T-helper 1 cell treated with Interleukin-12 subunit alpha and Interleukin-12 subunit beta and Interleukin-4 antibody, amounts not matched to agents 30 μg/mL and 1 μg/mL, for 36 hours (primary cell): ENCODE measurements at regions not wholly inside any gene's neighbourhood (a gene's known extent, or its start where the extent isn't known, plus 50 kb on each side); places are given as distances from the start of the nearest gene placed in this dataset.

ENCODE experiments used
- H3K27ac Mint-ChIP-seq: one replicate; pipeline ENCODE4 v1.8.0; 2021; ENCODE audit warnings: mild to moderate bottlenecking, mixed read lengths
- H3K27me3 Mint-ChIP-seq: one replicate; pipeline ENCODE4 v1.8.0; 2021; ENCODE audit warnings: low read depth, mixed read lengths
- H3K36me3 Mint-ChIP-seq: one replicate; pipeline ENCODE4 v1.8.0; 2021; ENCODE audit warnings: low read depth, mixed read lengths
- H3K4me1 Mint-ChIP-seq: one replicate; pipeline ENCODE4 v1.8.0; 2021; ENCODE audit warnings: low read depth, mixed read lengths
- H3K4me3 Mint-ChIP-seq: one replicate; pipeline ENCODE4 v1.8.0; 2021; ENCODE audit warnings: mild to moderate bottlenecking, moderate library complexity, mixed read lengths
- H3K9me3 Mint-ChIP-seq: one replicate; pipeline ENCODE4 v1.8.0; 2021; ENCODE audit warnings: mixed read lengths

- Mint-ChIP-seq H3K27me3 (no peaks in the 10 kb centered on the region), H3K27ac (no peak overlapping the region), H3K36me3 (no peaks in the 10 kb centered on the region), H3K4me1 (no peaks in the 10 kb centered on the region), H3K4me3 (no peak overlapping the region), H3K9me3 (peaks cover 29% of the 10 kb centered on the region)
These were observed 871.1 kb upstream of the SLIT2 start for GRCh38 chr4:19380600-19380999.

DNA sequence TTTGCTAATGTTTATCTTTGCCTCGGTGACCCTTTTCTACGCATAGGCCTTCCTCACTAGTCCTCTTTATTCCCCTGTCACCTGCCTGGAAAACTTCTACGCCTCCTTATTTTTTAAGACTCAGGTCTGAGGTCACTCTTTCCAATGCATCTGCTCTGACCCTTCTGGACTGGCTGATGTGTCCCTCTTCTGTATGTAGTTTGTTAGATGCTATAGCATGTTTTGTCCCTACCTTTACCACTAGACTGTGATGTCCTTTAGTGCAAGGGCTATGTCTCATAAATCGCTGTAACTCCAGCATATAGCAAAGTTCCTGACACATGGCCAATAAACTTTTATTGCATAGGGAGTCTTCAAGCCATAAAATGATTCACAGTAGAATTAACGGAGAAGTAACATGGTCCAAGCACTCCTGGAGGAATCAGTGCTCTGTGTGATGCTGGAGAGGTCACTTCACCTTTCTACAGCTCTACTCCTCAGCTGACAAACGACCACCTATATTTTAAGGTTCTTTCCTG is 872.5 kb upstream of the SLIT2 start:
- H3K9me3 Mint-ChIP-seq, result peaks cover 21% of the 10 kb centered on the region
- H3K4me1 Mint-ChIP-seq, result no peaks in the 10 kb centered on the region
- no peak overlapping the region for H3K4me3 Mint-ChIP-seq
- H3K36me3 Mint-ChIP-seq, result no peaks in the 10 kb centered on the region
- H3K27ac Mint-ChIP-seq, result no peak overlapping the region
- H3K27me3 Mint-ChIP-seq, result no peaks in the 10 kb centered on the region

- H3K9me3 Mint-ChIP-seq, result no peaks in the 10 kb centered on the region
- no peaks in the 10 kb centered on the region for H3K36me3 Mint-ChIP-seq
- H3K4me3 Mint-ChIP-seq, result no peak overlapping the region
- no peak overlapping the region for H3K27ac Mint-ChIP-seq
- H3K27me3 Mint-ChIP-seq, result no peaks in the 10 kb centered on the region
- no peaks in the 10 kb centered on the region for H3K4me1 Mint-ChIP-seq
These were observed 875.8 kb upstream of the SLIT2 start for GRCh38 chr4:19375931-19376330.

DNA sequence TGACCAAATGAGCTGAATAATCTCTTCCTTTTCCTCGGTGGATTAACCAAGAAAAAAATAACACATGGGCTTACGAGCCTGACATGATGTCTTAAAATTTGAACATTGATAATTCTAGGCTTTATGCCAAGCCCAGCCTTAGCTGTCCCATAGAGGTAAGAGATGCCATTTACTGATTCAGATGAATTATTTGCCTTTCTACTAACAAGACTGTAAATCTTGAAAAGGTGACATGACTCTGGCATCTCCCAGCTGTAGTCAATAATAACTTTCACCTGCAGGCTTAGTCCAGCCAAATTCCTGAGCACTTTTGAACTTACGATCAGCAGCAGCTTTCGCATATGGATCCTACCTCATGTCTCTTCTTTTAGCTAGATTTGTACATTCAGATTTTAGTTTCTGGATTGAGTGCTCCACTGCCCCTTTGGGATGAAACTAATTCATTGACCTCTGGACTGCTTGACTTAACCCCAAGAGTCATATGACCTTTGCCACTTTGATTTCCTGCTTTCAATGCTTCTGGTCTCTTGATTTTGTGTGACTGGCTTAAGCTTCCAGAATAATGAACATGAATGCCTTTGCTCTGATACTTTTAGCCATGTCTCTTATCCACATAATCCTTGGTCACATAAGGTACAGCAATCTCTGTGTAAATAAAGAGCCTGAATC is 876.4 kb upstream of the SLIT2 start:
- Mint-ChIP-seq H3K27me3 (no peaks in the 10 kb centered on the region), H3K4me3 (no peak overlapping the region), H3K36me3 (no peaks in the 10 kb centered on the region), H3K4me1 (no peaks in the 10 kb centered on the region), H3K27ac (no peak overlapping the region), H3K9me3 (no peaks in the 10 kb centered on the region)

DNA sequence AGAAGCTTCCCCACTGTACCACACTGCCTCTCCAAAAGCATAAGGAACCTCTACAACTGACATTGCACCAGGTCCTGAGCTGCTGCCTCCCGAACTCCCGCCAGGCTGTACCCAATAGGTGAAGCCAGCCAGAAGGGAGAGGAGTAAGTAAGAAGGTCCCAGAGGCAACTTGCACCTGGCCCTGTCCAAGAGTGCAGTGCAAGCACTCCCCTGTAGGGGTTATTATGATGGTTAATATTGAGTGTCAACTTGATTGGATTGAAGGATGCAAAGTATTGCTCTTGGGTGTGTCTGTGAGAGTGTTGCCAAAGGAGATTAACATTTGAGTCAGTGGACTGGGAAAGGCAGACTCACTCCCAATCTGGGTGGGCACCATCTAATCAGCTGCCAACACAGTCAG is 879.3 kb upstream of the SLIT2 start:
- no peaks in the 10 kb centered on the region for H3K4me1 Mint-ChIP-seq
- no peak overlapping the region for H3K27ac Mint-ChIP-seq

GRCh38 chr4:19368800-19369199 is 882.9 kb upstream of the SLIT2 start:
- H3K27me3 Mint-ChIP-seq, result no peaks in the 10 kb centered on the region
- no peaks in the 10 kb centered on the region for H3K36me3 Mint-ChIP-seq
- no peaks in the 10 kb centered on the region for H3K4me1 Mint-ChIP-seq
- no peak overlapping the region for H3K27ac Mint-ChIP-seq
- peaks cover 3% of the 10 kb centered on the region for H3K9me3 Mint-ChIP-seq
- H3K4me3 Mint-ChIP-seq, result no peak overlapping the region

More for the DNA sequence above, 879.3 kb upstream of the SLIT2 start:
- Mint-ChIP-seq H3K27me3 (no peaks in the 10 kb centered on the region), H3K36me3 (no peaks in the 10 kb centered on the region), H3K4me3 (no peak overlapping the region), H3K9me3 (peaks cover 3% of the 10 kb centered on the region)

- H3K27me3 Mint-ChIP-seq, result no peaks in the 10 kb centered on the region
- no peaks in the 10 kb centered on the region for H3K4me1 Mint-ChIP-seq
- peaks cover 3% of the 10 kb centered on the region for H3K9me3 Mint-ChIP-seq
- H3K36me3 Mint-ChIP-seq, result no peaks in the 10 kb centered on the region
- H3K4me3 Mint-ChIP-seq, result no peak overlapping the region
- H3K27ac Mint-ChIP-seq, result no peak overlapping the region
These were observed 884.8 kb upstream of the SLIT2 start for GRCh38 chr4:19366916-19367315.

DNA sequence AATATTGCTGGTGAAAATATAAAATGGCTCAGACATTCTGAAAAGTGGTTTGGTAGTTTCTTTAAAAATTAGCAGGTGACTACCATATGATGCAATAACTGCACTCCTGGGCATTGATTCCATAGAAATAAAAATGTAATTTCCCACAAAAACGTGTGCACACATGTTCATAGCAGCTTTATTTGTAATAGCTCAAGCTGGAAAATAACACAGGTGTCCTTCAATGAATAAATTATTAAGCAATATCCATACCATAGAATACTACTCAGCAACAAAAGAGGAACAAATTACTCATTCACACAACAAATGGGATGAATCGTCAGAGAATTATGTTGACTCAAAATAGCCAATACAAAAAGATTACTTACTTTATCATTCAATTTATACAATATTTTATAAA is 893.7 kb upstream of the SLIT2 start:
- Mint-ChIP-seq H3K27me3 (no peaks in the 10 kb centered on the region), H3K36me3 (no peaks in the 10 kb centered on the region)

GRCh38 chr4:19349416-19349815 is 902.3 kb upstream of the SLIT2 start:
- Mint-ChIP-seq H3K4me3 (no peak overlapping the region), H3K9me3 (peaks cover 13% of the 10 kb centered on the region), H3K4me1 (no peaks in the 10 kb centered on the region), H3K27me3 (no peaks in the 10 kb centered on the region), H3K36me3 (no peaks in the 10 kb centered on the region), H3K27ac (no peak overlapping the region)

More for the DNA sequence above, 893.7 kb upstream of the SLIT2 start:
- Mint-ChIP-seq H3K9me3 (peaks cover 6% of the 10 kb centered on the region), H3K4me3 (no peak overlapping the region), H3K4me1 (no peaks in the 10 kb centered on the region), H3K27ac (no peak overlapping the region)

DNA sequence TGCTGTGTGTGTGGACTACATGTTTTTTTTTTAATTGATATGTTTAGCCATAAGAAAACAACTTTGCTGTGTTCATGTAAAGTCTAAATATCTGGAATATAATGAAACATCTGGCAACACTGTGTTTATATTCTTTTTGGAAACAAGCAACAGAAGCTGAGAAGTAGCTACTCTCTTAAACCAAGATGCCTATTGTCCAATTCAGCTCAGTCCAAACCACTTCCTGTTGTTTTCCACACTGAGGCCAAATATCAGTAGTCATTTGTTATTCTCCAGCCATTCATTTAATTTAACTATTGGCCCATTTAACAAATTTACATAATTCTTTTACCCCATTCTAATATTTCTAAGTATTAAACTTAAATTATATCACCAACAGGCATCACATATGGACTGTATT is 903.0 kb upstream of the SLIT2 start:
- no peak overlapping the region for H3K4me3 Mint-ChIP-seq
- no peak overlapping the region for H3K27ac Mint-ChIP-seq
- H3K36me3 Mint-ChIP-seq, result no peaks in the 10 kb centered on the region
- H3K4me1 Mint-ChIP-seq, result no peaks in the 10 kb centered on the region
- peaks cover 12% of the 10 kb centered on the region for H3K9me3 Mint-ChIP-seq
- H3K27me3 Mint-ChIP-seq, result no peaks in the 10 kb centered on the region

GRCh38 chr4:19346636-19347035 is 905.1 kb upstream of the SLIT2 start:
- Mint-ChIP-seq H3K27me3 (no peaks in the 10 kb centered on the region), H3K27ac (no peak overlapping the region), H3K9me3 (peaks cover 15% of the 10 kb centered on the region), H3K4me1 (no peaks in the 10 kb centered on the region), H3K4me3 (no peak overlapping the region), H3K36me3 (no peaks in the 10 kb centered on the region)

DNA sequence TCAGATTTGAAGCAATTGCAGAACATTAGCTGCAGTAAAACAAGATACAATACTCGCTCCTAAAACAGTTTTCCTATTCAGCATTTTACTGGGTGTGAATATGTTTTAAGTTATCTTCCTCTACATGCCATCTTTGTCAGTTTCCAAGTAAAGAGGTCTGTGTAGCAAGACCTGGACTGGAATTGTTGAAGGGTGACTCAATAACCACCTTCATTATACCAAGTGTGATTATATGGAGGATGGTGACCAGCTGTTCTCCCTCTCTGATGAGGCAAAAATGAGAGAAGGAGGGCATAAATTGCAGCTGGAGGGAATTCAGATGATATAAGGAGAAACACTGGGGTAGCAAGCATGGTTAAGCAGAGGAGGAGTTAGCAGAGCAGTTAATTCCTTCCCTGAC is 922.1 kb upstream of the SLIT2 start:
- H3K36me3 Mint-ChIP-seq, result no peaks in the 10 kb centered on the region
- no peaks in the 10 kb centered on the region for H3K27me3 Mint-ChIP-seq
- H3K4me3 Mint-ChIP-seq, result no peak overlapping the region
- H3K4me1 Mint-ChIP-seq, result no peaks in the 10 kb centered on the region
- peaks cover 22% of the 10 kb centered on the region for H3K9me3 Mint-ChIP-seq
- no peak overlapping the region for H3K27ac Mint-ChIP-seq

DNA sequence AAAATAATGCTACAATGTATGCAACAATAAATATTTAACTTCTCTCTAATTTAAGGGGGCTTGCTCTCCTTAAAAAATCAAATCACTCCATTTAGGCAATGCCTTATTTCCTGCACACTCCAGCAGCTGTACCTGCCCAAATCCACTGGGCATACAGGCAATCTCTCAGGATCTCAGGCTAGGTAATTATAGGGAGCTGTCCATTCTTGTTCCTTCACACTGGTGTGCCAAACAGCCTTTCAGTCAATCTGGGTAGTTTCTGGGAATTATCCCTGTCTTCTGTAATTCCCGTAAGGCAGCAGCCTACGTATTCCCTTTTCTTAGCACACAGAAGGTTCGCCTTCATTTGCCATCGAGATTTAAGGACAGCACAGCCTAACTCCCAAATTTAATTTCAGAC is 922.6 kb upstream of the SLIT2 start:
- Mint-ChIP-seq H3K4me1 (no peaks in the 10 kb centered on the region), H3K9me3 (peaks cover 19% of the 10 kb centered on the region), H3K27me3 (no peaks in the 10 kb centered on the region), H3K4me3 (no peak overlapping the region), H3K36me3 (no peaks in the 10 kb centered on the region), H3K27ac (no peak overlapping the region)

DNA sequence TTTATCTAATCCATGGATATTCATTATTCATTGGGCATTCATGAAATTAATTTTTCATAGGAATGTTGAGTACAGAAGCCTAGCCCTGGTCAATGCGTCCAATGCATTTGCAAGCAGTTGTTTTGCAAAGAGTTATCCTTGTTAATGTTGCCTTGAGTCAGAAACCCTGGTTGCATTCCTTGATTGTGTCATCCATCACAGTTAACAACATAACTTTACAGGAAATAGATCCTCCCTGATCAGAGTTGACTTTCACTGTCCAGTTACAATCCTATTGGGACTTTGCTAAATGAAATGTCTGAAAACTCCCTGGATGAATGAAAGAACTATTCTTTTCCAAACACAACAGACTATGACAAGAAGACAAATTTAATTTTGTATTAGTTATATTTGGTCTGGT is 924.3 kb upstream of the SLIT2 start:
- peaks cover 11% of the 10 kb centered on the region for H3K9me3 Mint-ChIP-seq
- H3K4me3 Mint-ChIP-seq, result no peak overlapping the region
- no peaks in the 10 kb centered on the region for H3K27me3 Mint-ChIP-seq
- H3K27ac Mint-ChIP-seq, result no peak overlapping the region
- H3K4me1 Mint-ChIP-seq, result no peaks in the 10 kb centered on the region
- H3K36me3 Mint-ChIP-seq, result no peaks in the 10 kb centered on the region

- Mint-ChIP-seq H3K9me3 (no peaks in the 10 kb centered on the region), H3K27ac (no peak overlapping the region), H3K27me3 (no peaks in the 10 kb centered on the region), H3K4me1 (no peaks in the 10 kb centered on the region), H3K36me3 (no peaks in the 10 kb centered on the region), H3K4me3 (no peak overlapping the region)
These were observed 927.5 kb upstream of the SLIT2 start for GRCh38 chr4:19324184-19324583.

GRCh38 chr4:19319607-19320006 is 932.1 kb upstream of the SLIT2 start:
- H3K9me3 Mint-ChIP-seq, result no peaks in the 10 kb centered on the region
- no peaks in the 10 kb centered on the region for H3K4me1 Mint-ChIP-seq
- no peaks in the 10 kb centered on the region for H3K27me3 Mint-ChIP-seq
- H3K36me3 Mint-ChIP-seq, result no peaks in the 10 kb centered on the region
- H3K4me3 Mint-ChIP-seq, result no peak overlapping the region
- H3K27ac Mint-ChIP-seq, result no peak overlapping the region
